Lower leg skin (tissue), 3 donors: ENCODE measurements at regions not wholly inside any gene's neighbourhood (a gene's known extent, or its start where the extent isn't known, plus 50 kb on each side); places are given as distances from the start of the nearest gene placed in this dataset.

Source experiments
- CTCF ChIP-seq, 3 donors: fragments of 450-650 bp; IDR thresholded peaks; one replicate each; pipeline ENCODE4 v1.5.1; 2016; ENCODE audit warnings: antibody characterized with exemption in 3 of 3, mild to moderate bottlenecking in 3 of 3, moderate library complexity in 2 of 3
- POLR2A ChIP-seq, 2 donors: fragments of 450-650 bp; IDR thresholded peaks; one replicate each; pipeline ENCODE4 v1.6.1; 2016 to 2017; ENCODE audit warnings: antibody characterized with exemption in 2 of 2, mild to moderate bottlenecking in 1 of 2, moderate library complexity in 1 of 2

- no peak for TF ChIP-seq CTCF (IDR thresholded peaks at IDR 0.05)
- TF ChIP-seq POLR2A (IDR thresholded peaks at IDR 0.05): no peak
Observed at GRCh38 chr4:170139764-170140163, 50.0 kb upstream of the AADAT start.
